ENCODE measurements at regions not wholly inside any gene's neighbourhood (a gene's known extent, or its start where the extent isn't known, plus 50 kb on each side); places are given as distances from the start of the nearest gene placed in this dataset.

GRCh38 chr2:120622159-120622869, 113.4 kb upstream of the GLI2 start:
- TF ChIP-seq CTCF (IDR thresholded peaks at IDR 0.05) (no peak), EP300 (IDR thresholded peaks at IDR 0.05) (no peak)
